ENCODE measurements at regions not wholly inside any gene's neighbourhood (a gene's known extent, or its start where the extent isn't known, plus 50 kb on each side); places are given as distances from the start of the nearest gene placed in this dataset.
"Not testable (repeated sequence)": the region's sequence is repeated elsewhere in the genome, so short reads cannot be mapped to it uniquely, and the experiment has no call there.

- not testable (repeated sequence) for H3K36me3 Mint-ChIP-seq; H3K4me1 Mint-ChIP-seq (ENCODE audit: low read depth in 2 of 2); ATAC-seq; H3K27ac Mint-ChIP-seq; H3K4me3 Mint-ChIP-seq; DNase-seq (ENCODE audit: low spot score); H3K9me3 Mint-ChIP-seq
- peaks cover 0 to 13% of the 10 kb centered on the region in 2 donors for H3K27me3 Mint-ChIP-seq
Measured at GRCh38 chr13:97544971-97545499, 111.1 kb downstream of the RAP2A start.

GRCh38 chr13:97548138-97548537 lies 114.2 kb downstream of the RAP2A start:
- no peak for DNase-seq (ENCODE audit: low spot score)
- H3K4me3 Mint-ChIP-seq = no peak overlapping the region
- H3K36me3 Mint-ChIP-seq = no peaks in the 10 kb centered on the region
- no peaks in the 10 kb centered on the region for H3K9me3 Mint-ChIP-seq
- peaks cover 3 to 5% of the 10 kb centered on the region in 2 donors for H3K4me1 Mint-ChIP-seq (ENCODE audit: low read depth in 2 of 2)
- no peak overlapping the region for H3K27ac Mint-ChIP-seq
- no peak for ATAC-seq
- peaks cover 0 to 13% of the 10 kb centered on the region in 2 donors for H3K27me3 Mint-ChIP-seq

GRCh38 chr13:97548711-97549110 lies 114.7 kb downstream of the RAP2A start:
- Mint-ChIP-seq H3K27ac (no peak overlapping the region), H3K27me3 (peaks cover 0 to 13% of the 10 kb centered on the region in 2 donors), H3K36me3 (no peaks in the 10 kb centered on the region), H3K9me3 (no peaks in the 10 kb centered on the region), H3K4me3 (no peak overlapping the region), H3K4me1 (ENCODE audit: low read depth in 2 of 2) (peaks cover 3 to 5% of the 10 kb centered on the region in 2 donors)
- ATAC-seq (no peak), DNase-seq (ENCODE audit: low spot score) (no peak)

GRCh38 chr13:97549201-97549600 lies 115.2 kb downstream of the RAP2A start:
- peaks cover 0 to 13% of the 10 kb centered on the region in 2 donors for H3K27me3 Mint-ChIP-seq
- no peaks in the 10 kb centered on the region for H3K9me3 Mint-ChIP-seq
- no peaks in the 10 kb centered on the region for H3K36me3 Mint-ChIP-seq
- H3K4me3 Mint-ChIP-seq = no peak overlapping the region
- ATAC-seq (no peak), DNase-seq (ENCODE audit: low spot score) (no peak)
- peaks cover 3 to 5% of the 10 kb centered on the region in 2 donors for H3K4me1 Mint-ChIP-seq (ENCODE audit: low read depth in 2 of 2)
- no peak overlapping the region for H3K27ac Mint-ChIP-seq

- Mint-ChIP-seq H3K27ac (no peak overlapping the region), H3K4me1 (ENCODE audit: low read depth in 2 of 2) (no peaks in the 10 kb centered on the region), H3K36me3 (no peaks in the 10 kb centered on the region), H3K9me3 (no peaks in the 10 kb centered on the region), H3K4me3 (no peak overlapping the region), H3K27me3 (peaks cover 5 to 9% of the 10 kb centered on the region in 2 donors)
- DNase-seq (ENCODE audit: low spot score) (no peak), ATAC-seq (no peak)
Measured at GRCh38 chr13:97554496-97554895, 120.5 kb downstream of the RAP2A start.

- no peaks in the 10 kb centered on the region for H3K36me3 Mint-ChIP-seq
- no peaks in the 10 kb centered on the region for H3K9me3 Mint-ChIP-seq
- ATAC-seq (no peak), DNase-seq (ENCODE audit: low spot score) (no peak)
- no peaks in the 10 kb centered on the region for H3K4me1 Mint-ChIP-seq (ENCODE audit: low read depth in 2 of 2)
- H3K27ac Mint-ChIP-seq = no peak overlapping the region
- H3K4me3 Mint-ChIP-seq = no peak overlapping the region
- H3K27me3 Mint-ChIP-seq = peaks cover 5 to 6% of the 10 kb centered on the region in 2 donors
Measured at GRCh38 chr13:97555034-97555433, 121.1 kb downstream of the RAP2A start.

GRCh38 chr13:97559030-97559429 lies 125.1 kb downstream of the RAP2A start:
- H3K27me3 Mint-ChIP-seq = peaks cover 5 to 6% of the 10 kb centered on the region in 2 donors
- ATAC-seq = no peak
- no peaks in the 10 kb centered on the region for H3K36me3 Mint-ChIP-seq
- no peaks in the 10 kb centered on the region for H3K4me1 Mint-ChIP-seq (ENCODE audit: low read depth in 2 of 2)
- H3K4me3 Mint-ChIP-seq = no peak overlapping the region
- no peaks in the 10 kb centered on the region for H3K9me3 Mint-ChIP-seq
- no peak overlapping the region for H3K27ac Mint-ChIP-seq
- no peak for DNase-seq (ENCODE audit: low spot score)

- Mint-ChIP-seq H3K4me3 (no peak overlapping the region), H3K27me3 (peaks cover 2 to 5% of the 10 kb centered on the region in 2 donors), H3K27ac (no peak overlapping the region), H3K36me3 (no peaks in the 10 kb centered on the region), H3K4me1 (ENCODE audit: low read depth in 2 of 2) (no peaks in the 10 kb centered on the region), H3K9me3 (no peaks in the 10 kb centered on the region)
- ATAC-seq (no peak), DNase-seq (ENCODE audit: low spot score) (no peak)
Measured at GRCh38 chr13:97559981-97560380, 126.0 kb downstream of the RAP2A start.

GRCh38 chr13:97561182-97561581 lies 127.2 kb downstream of the RAP2A start:
- Mint-ChIP-seq H3K27ac (no peak overlapping the region), H3K9me3 (no peaks in the 10 kb centered on the region), H3K4me3 (no peak overlapping the region), H3K4me1 (ENCODE audit: low read depth in 2 of 2) (no peaks in the 10 kb centered on the region), H3K36me3 (no peaks in the 10 kb centered on the region), H3K27me3 (peaks cover 3 to 7% of the 10 kb centered on the region in 2 donors)
- ATAC-seq (no peak), DNase-seq (ENCODE audit: low spot score) (no peak)

- no peak for DNase-seq (ENCODE audit: low spot score)
- Mint-ChIP-seq H3K36me3 (no peaks in the 10 kb centered on the region), H3K9me3 (no peaks in the 10 kb centered on the region)
Measured at GRCh38 chr13:97562962-97563361, 129.0 kb downstream of the RAP2A start.

GRCh38 chr13:97564956-97565355 lies 131.0 kb downstream of the RAP2A start:
- no peak for DNase-seq (ENCODE audit: low spot score)
- no peak for ATAC-seq
- Mint-ChIP-seq H3K27me3 (peaks cover 6 to 9% of the 10 kb centered on the region in 2 donors), H3K9me3 (no peaks in the 10 kb centered on the region), H3K27ac (no peak overlapping the region), H3K36me3 (no peaks in the 10 kb centered on the region), H3K4me3 (no peak overlapping the region), H3K4me1 (ENCODE audit: low read depth in 2 of 2) (no peaks in the 10 kb centered on the region)

More at GRCh38 chr13:97562962-97563361, 129.0 kb downstream of the RAP2A start:
- Mint-ChIP-seq H3K27me3 (peaks cover 3 to 9% of the 10 kb centered on the region in 2 donors), H3K4me3 (no peak overlapping the region), H3K4me1 (ENCODE audit: low read depth in 2 of 2) (no peaks in the 10 kb centered on the region), H3K27ac (no peak overlapping the region)
- ATAC-seq = no peak

- Mint-ChIP-seq H3K36me3 (no peaks in the 10 kb centered on the region), H3K27me3 (peaks cover 6 to 9% of the 10 kb centered on the region in 2 donors), H3K27ac (no peak overlapping the region), H3K4me3 (no peak overlapping the region), H3K4me1 (ENCODE audit: low read depth in 2 of 2) (no peaks in the 10 kb centered on the region), H3K9me3 (no peaks in the 10 kb centered on the region)
- no peak for DNase-seq (ENCODE audit: low spot score)
- ATAC-seq = no peak
Measured at GRCh38 chr13:97565906-97566305, 131.9 kb downstream of the RAP2A start.

GRCh38 chr13:97566907-97567306 lies 132.9 kb downstream of the RAP2A start:
- H3K27ac Mint-ChIP-seq = no peak overlapping the region
- DNase-seq (ENCODE audit: low spot score) (no peak), ATAC-seq (no peak)
- no peak overlapping the region for H3K4me3 Mint-ChIP-seq
- H3K4me1 Mint-ChIP-seq (ENCODE audit: low read depth in 2 of 2) = no peaks in the 10 kb centered on the region
- H3K36me3 Mint-ChIP-seq = no peaks in the 10 kb centered on the region
- H3K27me3 Mint-ChIP-seq = peaks cover 6 to 9% of the 10 kb centered on the region in 2 donors
- no peaks in the 10 kb centered on the region for H3K9me3 Mint-ChIP-seq

GRCh38 chr13:97567510-97568243 lies 133.7 kb downstream of the RAP2A start:
- Mint-ChIP-seq H3K36me3 (no peaks in the 10 kb centered on the region), H3K9me3 (no peaks in the 10 kb centered on the region), H3K4me1 (ENCODE audit: low read depth in 2 of 2) (no peaks in the 10 kb centered on the region), H3K4me3 (no peak overlapping the region), H3K27ac (no peak overlapping the region), H3K27me3 (peaks cover 6 to 9% of the 10 kb centered on the region in 2 donors)
- ATAC-seq = no peak
- no peak for DNase-seq (ENCODE audit: low spot score)
